ENCODE measurements at regions not wholly inside any gene's neighbourhood (a gene's known extent, or its start where the extent isn't known, plus 50 kb on each side); places are given as distances from the start of the nearest gene placed in this dataset.

DNA sequence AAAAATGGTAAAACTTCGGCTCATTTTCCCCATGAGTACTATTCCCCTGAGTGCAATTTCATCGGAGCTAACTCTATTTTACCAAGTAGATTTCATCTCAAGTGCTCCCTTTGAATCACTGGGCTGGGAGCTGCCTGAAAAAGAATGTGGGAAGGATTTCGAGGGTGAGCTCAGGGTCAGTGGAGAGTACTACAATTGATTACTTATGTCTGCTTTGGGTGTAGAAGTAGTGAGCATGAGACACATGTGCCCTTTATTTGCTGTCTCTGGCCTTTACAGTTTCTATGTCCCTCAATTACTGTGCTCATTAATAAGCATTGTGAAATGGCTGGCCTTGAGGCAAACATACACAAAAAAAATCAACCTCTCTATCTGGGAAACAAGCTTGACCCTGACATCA is 172.7 kb upstream of the RFX3 start:
- no peak overlapping the region for H3K27ac ChIP-seq
- TF ChIP-seq ZFX (IDR thresholded peaks at IDR 0.05) = no peak
- TF ChIP-seq, protein P1, sequence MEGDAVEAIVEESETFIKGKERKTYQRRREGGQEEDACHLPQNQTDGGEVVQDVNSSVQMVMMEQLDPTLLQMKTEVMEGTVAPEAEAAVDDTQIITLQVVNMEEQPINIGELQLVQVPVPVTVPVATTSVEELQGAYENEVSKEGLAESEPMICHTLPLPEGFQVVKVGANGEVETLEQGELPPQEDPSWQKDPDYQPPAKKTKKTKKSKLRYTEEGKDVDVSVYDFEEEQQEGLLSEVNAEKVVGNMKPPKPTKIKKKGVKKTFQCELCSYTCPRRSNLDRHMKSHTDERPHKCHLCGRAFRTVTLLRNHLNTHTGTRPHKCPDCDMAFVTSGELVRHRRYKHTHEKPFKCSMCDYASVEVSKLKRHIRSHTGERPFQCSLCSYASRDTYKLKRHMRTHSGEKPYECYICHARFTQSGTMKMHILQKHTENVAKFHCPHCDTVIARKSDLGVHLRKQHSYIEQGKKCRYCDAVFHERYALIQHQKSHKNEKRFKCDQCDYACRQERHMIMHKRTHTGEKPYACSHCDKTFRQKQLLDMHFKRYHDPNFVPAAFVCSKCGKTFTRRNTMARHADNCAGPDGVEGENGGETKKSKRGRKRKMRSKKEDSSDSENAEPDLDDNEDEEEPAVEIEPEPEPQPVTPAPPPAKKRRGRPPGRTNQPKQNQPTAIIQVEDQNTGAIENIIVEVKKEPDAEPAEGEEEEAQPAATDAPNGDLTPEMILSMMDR (conservative IDR thresholded peaks at IDR 0.05) = no peak

DNA sequence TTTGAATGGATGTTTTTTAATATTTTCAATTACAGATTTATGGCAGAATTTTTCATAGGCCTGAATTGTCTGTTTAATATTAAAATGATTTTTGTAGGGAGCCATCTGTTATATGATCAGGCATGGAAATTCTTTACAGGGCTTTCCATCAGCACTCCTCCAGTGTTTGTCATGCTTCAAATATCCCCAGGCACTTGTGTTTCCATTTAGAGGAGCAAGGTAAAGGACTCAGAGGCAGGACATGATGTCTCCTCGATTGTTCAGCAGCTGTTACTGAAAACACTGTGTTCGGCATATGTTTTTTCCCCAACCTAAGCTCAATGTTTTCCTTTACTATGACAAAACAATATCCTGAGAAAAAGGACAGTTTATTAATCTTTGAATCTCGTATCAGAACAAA is 172.3 kb upstream of the RFX3 start:
- TF ChIP-seq, protein P1 (conservative IDR thresholded peaks at IDR 0.05) = no peak
- TF ChIP-seq ZFX (IDR thresholded peaks at IDR 0.05) = no peak
- no peak overlapping the region for H3K27ac ChIP-seq

DNA sequence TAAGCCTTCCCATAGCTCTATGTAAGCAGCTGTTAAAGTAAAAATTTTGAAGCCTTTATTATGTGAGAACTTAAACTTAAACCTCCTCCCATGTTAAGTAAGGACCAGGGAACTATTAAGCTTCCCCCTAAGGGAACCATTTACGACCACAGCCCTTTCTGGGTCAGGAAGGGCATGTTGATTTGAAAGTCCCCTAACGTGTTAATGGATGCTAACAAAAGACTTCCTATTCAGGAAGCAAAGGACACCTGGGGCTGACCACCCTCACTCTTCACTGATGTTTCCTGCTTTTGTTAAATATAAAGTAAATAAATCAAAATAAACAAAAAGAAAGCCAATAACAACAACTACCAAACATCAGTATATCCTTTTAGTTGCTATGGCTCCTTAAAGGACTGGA is 170.6 kb upstream of the RFX3 start:
- TF ChIP-seq ZFX (IDR thresholded peaks at IDR 0.05) = no peak
- TF ChIP-seq, protein P1 (conservative IDR thresholded peaks at IDR 0.05) = no peak
- no peak overlapping the region for H3K27ac ChIP-seq

DNA sequence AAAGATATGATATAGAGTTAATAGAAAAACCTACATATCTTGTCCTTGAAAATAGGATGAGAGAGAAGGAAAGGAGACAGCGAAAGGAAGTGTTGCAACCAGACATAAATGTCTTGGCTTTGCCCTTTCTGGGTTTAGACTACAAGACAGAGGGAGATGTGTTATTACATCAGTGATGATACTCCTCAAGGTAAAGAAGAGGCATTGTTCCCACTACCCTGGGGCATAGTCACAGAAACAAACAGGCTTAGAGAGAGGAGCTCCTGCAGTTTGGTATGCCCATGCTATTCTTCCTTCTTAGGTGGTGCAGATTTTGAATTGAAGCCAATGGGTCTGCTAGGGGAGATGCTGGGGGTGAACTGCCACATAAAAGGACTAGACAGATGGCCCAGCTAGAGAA is 166.8 kb upstream of the RFX3 start:
- no peak for TF ChIP-seq ZFX (IDR thresholded peaks at IDR 0.05)
- TF ChIP-seq, protein P1 (conservative IDR thresholded peaks at IDR 0.05) = no peak
- H3K27ac ChIP-seq = no peak overlapping the region

DNA sequence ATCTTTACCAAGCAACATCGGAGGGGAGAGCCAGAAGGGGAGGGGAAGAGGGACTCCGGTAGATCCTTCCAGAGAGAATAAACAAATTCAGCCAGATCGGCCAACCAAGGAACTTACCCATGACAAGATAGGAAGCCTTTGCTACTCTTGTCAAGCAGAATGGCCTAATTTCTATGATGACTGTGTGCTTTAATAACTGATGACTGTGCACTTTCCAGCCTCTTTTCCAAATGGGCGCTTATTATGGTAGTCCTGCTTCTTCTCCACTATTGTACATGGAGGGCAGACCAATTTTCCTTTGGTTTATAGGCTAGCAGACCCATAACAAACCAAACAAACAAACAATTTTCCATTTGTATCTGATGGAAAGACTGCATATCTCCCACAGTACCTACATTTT is 163.8 kb upstream of the RFX3 start:
- no peak overlapping the region for H3K27ac ChIP-seq
- TF ChIP-seq, protein P1 (conservative IDR thresholded peaks at IDR 0.05) = no peak
- TF ChIP-seq ZFX (IDR thresholded peaks at IDR 0.05) = no peak

DNA sequence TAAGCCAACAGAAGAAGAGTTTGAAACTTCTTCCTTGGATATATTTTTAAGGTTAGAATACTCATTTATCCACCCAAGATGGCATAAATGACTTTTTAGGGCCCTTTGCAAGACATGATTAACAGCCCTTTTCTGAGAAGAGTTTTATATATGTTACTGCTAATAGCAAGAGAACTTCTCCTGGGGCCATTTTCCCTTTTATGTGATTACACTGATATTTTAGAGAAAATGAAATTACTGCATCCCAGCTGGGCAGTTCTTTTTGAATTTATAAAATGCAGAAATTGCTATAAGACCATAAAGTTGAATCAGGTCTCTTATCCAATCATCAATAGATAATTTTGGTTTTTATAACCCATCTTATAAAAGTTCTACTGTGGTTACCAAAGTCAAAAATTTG is 161.3 kb upstream of the RFX3 start:
- H3K27ac ChIP-seq = no peak overlapping the region
- TF ChIP-seq, protein P1 (conservative IDR thresholded peaks at IDR 0.05) = no peak
- no peak for TF ChIP-seq ZFX (IDR thresholded peaks at IDR 0.05)

DNA sequence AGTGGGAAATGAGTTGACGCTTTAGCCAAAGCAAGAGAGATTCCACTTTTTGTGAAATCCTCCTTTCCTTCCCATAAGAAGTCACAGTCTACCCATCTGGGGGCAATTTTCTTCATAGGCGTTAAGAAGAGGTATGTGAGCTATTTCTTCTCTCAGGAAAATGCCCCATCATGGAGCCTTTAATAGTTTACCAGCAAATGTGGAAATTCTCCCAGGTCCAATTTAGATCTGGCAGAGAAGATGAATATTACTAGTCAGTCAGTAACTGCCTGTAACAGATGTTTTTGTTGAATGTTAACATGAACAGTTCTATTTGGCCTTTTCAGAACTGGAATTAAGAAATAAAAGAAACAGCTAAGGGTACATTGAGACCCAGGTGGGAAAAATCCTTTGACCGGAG is 156.4 kb upstream of the RFX3 start:
- TF ChIP-seq, protein P1 (conservative IDR thresholded peaks at IDR 0.05) = no peak
- no peak for TF ChIP-seq ZFX (IDR thresholded peaks at IDR 0.05)
- H3K27ac ChIP-seq = no peak overlapping the region
